Inflammatory macrophage treated with lipopolysaccharide for 4 hours (primary cell): ENCODE measurements at regions not wholly inside any gene's neighbourhood (a gene's known extent, or its start where the extent isn't known, plus 50 kb on each side); places are given as distances from the start of the nearest gene placed in this dataset.

ENCODE experiments used
- DNase-seq: peaks from one replicate; pipeline ENCODE4 v3.0.0-alpha.2; 2020

- DNase-seq = no peak
These were observed 67.7 kb upstream of the GLI2 start for GRCh38 chr2:120667981-120668380.

DNA sequence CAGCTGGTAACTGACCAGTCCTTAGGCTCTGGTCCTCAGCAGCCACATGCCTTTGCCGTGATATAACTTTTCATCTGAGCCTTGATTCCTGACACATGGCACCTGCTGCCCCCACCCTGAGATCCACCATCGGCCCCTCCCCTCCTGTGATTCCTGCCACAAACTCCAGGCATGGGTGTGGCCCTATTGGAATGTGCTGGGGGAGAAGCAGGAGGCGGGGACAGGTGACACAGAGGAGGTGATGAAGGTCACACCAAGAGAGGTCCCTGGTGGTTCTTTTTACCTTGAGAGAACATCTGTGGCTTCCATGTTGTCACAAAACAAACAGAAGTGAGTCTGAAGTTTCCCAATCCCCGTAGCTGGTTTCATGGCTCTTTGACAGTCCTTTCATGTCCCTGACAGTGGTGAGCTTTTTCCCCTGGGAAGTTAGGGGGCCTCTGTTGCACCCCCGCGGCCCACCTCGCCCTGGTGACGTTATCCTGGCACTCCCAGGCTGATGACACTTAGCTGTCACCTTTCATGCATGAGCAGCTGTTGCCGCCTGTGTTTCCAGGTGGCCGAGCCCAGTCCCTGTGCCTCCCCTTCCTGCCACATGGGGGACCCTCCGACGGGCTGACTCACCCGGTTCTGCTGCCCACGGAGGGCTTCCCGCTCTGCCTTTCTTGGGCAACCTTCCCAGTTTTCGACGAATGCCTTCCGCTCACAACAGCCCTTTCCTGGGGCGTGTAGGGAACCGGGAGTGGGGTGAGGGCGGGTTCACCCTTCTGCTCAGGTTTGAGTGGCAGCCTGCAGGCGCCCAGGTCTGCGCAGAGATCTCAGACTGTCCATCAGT lies 66.3 kb upstream of the GLI2 start:
- DNase-seq = no peak

- DNase-seq = no peak
These were observed 65.7 kb upstream of the GLI2 start for GRCh38 chr2:120669971-120670370.

DNA sequence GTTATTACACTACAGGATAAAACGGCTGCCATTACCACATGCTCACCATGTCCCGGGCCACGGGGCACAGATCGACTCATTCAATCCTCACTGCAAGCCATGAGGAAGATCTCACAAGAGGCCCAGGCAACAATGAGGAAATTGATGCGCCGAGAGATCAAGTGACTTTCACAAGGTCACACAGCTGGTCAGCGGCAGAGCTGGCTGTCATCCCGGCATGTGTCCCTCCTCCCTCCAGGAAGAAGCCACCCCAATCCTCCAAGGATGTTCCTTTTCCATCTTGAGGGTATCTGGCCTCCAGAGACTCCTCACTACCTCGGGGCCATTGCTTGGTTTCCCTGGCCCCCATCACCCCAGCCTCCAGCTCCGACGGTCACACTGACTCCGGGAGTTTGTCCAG lies 65.3 kb upstream of the GLI2 start:
- DNase-seq = no peak

DNA sequence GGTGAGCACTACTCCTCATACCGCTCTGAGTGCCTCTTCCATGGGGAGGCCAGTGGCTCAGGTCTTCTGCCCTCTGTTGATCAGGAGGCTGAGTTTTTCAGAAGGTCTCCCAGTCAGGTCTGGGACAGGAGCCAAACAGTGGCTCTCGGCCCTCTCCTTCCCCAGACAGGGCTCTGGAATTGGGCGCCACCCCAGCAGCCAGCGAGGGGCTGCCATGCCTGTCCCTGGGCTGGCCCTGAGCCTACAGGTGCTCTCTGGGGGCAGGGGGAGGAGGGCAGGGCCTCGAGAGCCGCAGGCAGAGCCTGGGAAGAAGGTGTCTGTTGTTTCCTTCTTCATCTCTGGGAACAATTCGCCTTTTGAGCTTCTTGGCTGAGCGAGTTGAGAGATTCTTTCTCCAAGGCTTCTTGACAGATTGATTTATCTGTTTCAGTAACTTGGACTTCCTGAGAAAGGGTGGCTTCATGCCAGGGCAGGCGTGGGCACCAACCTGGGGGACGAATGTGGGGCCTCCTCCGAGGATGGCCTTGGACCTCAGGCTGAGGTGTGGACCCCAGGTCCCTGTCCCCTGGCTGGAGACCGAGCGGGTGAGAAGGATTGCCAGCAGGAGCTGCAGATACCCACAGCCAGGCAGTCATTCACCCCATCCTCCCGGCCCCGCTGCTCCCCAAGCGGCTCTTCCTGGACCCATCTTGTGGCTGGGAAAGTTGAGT lies 64.7 kb upstream of the GLI2 start:
- DNase-seq = no peak

DNA sequence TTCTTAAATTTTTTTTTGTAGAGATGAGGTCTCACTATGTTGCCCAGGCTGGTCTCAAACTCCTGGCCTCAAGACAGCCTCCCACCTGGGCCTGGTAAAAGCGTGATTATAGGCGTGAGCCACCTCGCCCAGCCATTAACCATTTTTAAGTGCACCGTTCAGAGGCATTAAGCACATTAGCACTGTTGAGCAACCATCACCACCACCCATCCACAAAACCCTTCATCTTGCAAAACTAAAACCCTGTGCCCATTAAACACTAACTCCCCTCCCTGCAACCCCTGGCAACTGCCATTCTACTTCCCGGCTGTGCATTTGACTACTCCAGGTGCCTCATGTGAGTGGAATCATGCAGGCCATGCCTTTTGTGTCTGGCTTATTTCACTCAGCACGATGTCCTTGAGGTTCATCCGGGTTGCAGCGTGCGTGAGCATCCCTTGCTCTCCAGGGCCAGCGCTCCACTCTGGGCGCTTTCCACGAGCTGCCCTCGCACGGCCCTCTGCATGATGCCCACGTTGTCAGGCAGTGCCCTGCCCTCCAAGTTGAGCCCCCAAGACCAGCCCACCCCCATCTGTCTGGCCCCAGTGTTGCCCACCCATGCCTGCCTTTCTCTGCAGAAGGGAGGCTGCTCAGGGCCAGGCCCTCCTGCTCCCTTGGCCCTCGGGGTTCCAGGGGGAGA lies 63.0 kb upstream of the GLI2 start:
- DNase-seq = no peak

DNA sequence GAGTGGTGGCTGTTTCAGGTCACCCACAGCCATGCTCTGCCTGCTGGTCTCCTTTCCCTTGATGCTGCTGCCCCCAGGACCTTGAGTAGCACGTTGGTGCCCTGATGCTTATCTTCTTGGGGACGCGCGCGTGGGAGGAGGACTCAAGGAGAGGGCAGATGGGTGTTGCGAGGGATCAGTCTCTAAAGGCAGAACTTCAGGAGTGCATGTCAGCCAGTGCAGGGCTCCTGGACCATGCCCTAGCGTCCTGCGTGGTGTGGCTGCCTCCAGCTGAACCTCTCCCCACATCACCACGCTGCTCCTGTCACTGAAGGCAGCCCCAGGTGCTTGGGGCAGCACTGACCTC lies 62.5 kb upstream of the GLI2 start:
- no peak for DNase-seq

DNA sequence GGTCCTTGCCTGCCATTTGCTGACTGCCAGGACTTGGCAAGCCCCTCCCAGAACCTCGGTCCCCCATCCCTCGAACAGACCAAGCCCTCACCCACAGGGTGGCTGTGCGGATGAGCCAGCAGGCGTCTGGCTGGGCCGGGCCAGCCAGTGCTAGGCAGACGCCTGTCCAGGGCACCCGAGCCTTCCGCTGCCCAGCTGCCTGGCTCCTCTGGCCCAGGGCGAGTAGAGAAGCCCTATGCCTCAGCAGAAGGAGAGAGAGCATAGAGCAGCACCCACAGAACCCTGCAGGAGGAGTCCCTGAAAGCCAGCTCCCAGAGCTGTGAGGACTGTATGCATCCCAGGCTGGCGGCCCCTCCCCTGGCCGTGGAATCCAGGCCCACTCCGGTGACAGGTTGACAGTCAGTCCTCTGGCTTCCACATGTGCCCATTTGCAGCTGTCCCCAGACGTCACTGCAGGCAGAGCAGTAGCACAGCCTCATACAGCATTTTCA lies 62.1 kb upstream of the GLI2 start:
- DNase-seq = no peak

DNA sequence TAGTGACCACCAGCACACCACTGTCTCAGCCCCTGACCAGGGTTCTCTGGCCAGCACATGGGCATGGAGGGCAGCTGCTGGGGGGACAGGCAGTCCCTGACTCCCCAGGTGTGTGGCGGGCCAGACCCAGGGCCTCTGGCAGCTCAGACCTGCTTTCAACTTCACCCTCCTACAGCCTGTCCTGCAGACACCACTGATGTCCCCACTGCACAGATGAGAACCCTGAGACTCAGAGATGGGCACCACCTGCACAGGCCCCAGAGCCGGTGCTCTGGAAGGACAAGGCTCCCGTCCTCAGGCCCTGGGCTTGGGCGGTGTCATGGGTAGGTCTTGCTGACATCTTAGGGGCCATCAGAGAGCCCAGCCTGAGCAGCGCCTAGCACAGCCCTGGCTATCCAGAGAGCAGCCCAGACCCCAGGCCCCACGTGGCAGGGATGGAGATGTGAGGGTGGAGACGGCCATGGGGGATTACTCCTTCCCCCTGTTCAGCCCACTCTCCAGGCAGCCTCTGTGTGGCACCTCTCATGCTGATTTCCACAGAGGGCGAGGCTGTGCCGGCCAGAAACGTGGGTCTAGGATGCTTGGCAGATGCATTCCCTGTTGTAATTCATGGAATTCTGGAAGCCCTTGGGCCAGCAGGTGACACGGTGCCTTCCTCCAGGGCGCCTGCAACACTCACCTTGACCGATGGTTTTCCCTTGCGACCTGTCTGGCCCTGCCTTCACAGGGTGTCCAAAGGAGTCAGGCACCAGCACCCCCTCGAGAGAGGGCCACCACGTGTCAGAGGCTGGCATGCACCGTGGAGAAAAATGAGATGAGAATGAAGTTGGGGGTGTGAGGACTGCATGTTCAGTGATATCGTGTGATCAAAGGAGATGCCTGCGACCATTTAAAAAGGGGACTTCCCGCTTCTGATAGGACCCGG lies 61.2 kb upstream of the GLI2 start:
- no peak for DNase-seq

- peak; percentile 37 for DNase-seq
These were observed 60.1 kb upstream of the GLI2 start for GRCh38 chr2:120675460-120676130.

DNA sequence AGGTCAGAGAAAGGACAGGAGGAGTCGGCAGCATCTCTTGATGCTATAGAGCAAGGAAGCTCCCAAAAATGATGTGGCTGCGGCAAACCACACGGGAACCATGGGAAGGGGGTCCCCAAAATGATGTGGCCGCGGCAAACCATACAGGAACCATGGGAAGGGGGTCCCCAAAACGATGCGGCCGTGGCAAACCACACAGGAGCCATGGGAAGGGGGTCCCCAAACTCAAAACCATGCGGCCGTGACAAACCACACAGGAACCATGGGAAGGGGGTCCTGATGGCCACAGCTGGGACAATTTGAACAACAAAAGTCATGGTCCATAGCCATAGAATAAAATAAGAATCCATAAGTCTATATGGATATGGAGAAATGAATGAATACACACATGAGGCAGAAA lies 58.4 kb upstream of the GLI2 start:
- no peak for DNase-seq

GRCh38 chr2:120677696-120678247 lies 57.9 kb upstream of the GLI2 start:
- DNase-seq = no peak

- DNase-seq = no peak
These were observed 57.4 kb upstream of the GLI2 start for GRCh38 chr2:120678251-120678650.

DNA sequence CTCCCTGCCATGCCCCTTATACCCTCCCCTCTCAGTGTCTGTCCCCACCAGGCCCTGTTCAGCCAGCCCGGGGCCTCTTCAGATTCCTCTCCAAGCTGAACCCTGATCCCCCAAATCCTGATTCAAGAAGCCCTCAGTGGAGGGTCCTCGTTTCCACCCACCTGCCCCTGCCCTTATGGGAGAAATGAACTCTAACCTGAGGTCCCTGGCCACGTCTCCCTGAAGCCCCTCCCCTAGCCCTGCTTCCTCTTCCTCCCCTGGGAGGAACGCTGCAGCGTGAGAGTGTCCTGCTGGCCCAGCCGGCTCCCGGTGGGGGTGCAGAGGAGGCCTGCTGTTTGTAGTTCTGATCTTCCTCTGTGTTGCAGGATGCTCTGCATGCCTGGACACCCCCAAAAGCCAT lies 56.7 kb upstream of the GLI2 start:
- no peak for DNase-seq

DNA sequence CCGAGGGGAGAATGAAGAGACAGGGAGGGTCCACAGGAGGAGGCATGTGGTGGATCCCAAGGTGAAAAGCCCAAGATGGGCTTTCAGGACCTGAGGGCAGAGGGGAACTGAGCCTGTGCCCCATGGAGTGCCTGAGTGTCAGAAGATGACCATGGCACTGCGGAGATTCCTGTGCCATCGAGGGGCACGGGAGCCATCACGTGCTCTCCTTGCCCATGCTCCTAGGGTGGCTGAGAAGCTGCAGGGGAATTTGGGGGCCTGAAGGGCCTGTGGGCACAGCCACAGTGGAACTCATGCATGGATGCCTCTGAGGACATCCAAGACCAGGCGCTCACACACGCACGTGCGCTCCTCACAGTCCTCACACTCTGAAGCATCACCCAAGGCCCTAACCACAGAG lies 56.1 kb upstream of the GLI2 start:
- no peak for DNase-seq

DNA sequence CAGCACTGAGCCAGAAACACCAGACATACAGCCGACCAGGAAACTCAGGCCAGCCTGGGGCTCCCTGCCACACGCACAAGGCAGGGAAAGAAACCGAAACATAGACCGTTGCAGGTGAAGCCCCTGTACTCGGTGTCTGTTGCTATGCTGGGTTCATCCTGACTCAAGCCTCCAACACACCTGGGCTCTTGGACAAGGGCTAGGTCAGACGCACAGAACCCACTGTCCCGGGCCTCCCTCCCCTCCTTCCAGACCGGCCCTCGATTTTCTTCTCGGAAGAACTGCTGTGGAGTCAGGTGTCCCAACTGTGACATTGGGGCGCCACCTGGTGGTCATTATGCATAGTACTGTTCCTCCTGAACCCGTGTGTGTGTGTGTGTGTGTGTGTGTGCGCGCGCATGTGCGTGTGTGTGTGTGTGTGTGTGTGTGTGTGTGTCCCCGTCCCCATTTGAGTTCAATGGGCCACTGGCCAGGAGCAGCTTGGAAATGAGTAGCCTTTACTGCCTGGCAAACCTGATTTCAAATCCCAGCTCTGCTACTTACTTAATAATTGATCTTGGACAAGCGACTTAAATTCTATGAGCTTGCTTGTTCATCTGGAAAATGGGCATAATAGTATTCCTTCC lies 55.4 kb upstream of the GLI2 start:
- peak; percentile 63 for DNase-seq

DNA sequence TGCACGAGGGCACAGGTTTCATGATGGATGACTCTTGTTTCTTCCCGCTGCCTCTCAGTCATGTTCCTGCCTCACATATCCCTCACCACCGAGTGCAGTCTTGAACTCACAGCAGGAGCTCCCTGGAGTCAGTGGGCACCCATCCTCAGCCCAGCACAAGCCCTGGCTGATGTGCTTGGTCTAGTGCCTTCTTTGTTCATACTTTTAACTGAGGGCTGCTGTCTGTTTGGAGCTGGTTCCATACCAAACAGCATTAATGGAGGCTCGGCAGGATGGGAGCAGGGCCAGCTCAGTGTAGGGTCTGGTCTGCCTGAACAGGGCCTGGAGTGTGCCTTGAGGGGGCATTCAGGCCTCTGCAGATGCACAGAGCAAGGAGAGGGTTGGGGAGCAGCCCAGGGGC lies 54.5 kb upstream of the GLI2 start:
- DNase-seq = no peak

DNA sequence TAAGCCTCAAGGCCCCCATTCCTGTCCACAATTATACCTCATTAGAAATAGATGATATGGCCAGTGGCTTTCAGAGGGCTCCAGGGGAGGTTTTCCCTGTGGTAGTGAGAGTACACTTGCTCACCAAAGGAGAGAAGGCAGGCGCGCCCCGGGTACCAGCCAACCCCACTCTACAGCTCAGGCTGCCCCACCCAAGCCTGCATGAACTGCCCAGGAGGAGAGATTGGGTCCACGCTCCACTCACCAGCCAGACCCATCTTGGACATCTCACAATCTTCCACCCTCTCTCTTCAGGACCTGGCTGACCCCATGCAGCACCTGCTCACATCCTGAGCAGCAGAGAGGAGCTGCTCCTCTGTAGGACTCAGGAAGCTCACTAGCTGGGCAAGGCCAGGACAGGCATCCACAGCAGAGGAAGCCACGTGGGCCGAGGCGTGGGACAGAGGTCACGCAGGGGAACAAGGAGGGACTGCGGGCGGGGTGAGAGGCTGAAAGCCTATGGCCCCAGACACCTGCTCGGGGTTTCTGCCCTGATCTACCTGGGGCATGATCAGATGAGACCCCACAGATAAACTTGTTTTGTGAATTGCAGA lies 53.9 kb upstream of the GLI2 start:
- no peak for DNase-seq

DNA sequence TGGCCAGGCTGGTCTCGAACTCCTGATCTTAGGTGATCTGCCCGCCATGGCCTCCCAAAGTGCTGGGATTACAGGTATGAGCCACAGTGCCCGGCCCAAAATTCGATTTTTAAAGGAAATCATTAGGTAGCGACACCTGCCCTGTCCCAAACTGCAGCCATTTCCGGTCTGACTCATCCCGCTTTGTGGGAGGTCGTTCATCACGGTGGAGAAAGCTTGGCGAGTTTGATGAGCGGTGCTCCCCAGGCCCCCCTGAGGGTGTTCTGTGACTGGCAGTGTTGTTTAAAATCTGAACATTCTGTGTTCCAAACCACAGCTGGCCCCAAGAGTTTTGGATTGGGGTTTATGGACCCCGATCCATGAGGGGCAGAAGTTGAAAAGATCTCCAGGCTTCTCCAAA lies 53.0 kb upstream of the GLI2 start:
- no peak for DNase-seq

DNA sequence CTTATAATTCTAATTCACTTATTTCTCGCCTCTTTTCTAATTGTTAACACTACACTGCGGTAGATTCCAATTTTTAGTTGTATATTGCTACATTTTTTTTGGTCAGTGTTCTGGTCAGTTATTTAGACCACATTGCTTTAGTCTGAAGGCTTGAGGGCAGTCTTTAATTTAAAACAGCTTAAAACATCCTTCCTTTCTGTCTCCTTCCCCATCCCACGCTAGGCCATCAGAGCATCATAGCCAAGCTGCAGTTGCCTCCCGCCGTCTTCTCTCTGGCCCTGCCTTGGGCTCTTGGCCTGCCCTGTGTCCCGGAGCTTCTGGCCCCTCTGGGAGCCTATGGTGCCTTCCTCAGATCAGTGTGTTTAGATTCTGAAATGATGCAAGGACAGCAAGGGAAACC lies 52.6 kb upstream of the GLI2 start:
- DNase-seq = no peak

- no peak for DNase-seq
These were observed 52.0 kb upstream of the GLI2 start for GRCh38 chr2:120683701-120684100.
